ENCODE measurements at regions not wholly inside any gene's neighbourhood (a gene's known extent, or its start where the extent isn't known, plus 50 kb on each side); places are given as distances from the start of the nearest gene placed in this dataset.

DNA sequence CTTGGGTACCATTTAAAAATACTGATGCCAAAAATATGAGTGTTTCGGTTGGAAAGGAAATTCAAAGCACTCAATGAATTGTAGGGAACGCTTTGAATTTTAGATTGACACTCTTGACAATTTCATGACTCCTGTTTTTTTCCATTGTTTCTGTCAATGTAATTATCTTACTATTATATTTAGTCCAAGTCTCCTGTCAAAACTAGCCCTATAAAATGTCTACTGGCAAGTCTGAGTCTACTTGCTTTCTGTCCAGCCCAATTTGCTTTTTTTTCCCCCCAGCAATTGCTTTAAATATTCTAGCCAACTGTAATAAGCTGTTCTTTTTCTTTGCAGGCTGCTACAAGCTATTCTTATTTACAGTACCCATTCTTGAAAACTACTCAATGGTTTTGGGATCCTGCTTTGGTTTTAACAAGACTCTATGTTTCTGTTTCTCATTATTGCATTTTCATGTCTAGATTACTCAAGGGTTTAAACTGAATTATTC is 1103.9 kb upstream of the GJE1 start:
- in situ Hi-C loops (cut with HindIII; ENCODE audit: low sequenced_read_pairs) = no loop called here

- in situ Hi-C loops (cut with HindIII; ENCODE audit: low sequenced_read_pairs) = no loop called here
Measured at GRCh38 chr6:141026504-141026903, 1106.2 kb upstream of the GJE1 start.

DNA sequence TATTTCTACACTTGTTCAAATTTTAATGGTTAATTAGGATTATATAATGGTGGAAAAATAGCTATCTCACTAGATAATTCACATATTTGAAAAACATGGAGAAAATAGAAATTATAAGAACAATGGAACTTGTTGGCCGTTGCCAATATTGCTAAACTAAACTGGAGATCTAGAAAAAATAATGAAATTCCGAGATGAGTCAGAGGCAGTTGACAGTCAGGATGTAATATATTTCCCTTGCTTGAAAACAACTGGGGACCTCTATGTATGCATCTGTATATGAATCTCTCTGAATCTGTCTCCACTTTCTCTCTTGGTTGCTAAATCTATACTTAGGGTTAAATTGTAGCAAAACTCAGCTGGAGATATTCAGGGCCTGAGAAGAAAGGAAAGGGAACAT is 1108.2 kb upstream of the GJE1 start:
- in situ Hi-C loops (cut with HindIII; ENCODE audit: low sequenced_read_pairs) = no loop called here

- in situ Hi-C loops (cut with HindIII; ENCODE audit: low sequenced_read_pairs) = no loop called here
Measured at GRCh38 chr6:141017941-141018340, 1114.8 kb upstream of the GJE1 start.

DNA sequence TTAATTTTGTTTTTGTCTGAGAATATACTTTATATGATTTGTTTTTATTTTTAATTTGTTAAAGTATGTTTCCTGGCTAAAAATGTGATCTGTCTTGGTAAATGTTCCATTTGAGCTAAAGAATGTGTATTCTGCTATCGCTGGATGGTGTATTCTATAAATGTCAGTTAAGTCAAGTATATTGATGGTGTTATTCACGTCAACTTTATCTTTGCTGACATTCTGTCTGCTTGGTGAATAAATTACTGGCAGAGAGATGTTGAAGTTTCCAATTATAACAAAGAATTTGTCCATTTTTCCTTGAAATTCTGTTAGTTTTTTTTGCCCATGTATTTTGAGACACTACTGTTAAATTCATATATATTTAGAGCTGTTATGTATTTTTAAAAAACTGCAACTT is 1131.8 kb upstream of the GJE1 start:
- in situ Hi-C loops (cut with HindIII; ENCODE audit: low sequenced_read_pairs) = no loop called here

GRCh38 chr6:140993515-140993914 is 1139.2 kb upstream of the GJE1 start:
- in situ Hi-C loops (cut with HindIII; ENCODE audit: low sequenced_read_pairs) = no loop called here

DNA sequence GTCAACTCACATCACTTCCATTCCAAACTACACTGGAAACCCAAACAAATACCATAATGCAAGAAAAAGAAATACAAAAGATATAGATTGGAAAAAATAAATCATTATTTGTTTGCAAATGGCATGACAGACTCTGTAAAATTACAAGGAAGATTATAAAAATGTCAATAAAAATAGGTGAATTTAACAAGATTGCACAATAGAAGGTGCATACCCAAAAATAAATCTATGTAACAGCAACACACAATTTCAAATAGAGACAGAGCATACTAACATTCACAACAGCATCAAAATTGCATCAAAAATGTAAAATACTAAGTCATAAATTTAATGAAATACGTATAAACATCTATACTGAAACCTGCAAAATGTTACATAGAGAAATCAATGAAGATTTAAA is 1140.0 kb upstream of the GJE1 start:
- in situ Hi-C loops (cut with HindIII; ENCODE audit: low sequenced_read_pairs) = no loop called here

GRCh38 chr6:140988780-140989179 is 1143.9 kb upstream of the GJE1 start:
- in situ Hi-C loops (cut with HindIII; ENCODE audit: low sequenced_read_pairs) = no loop called here

DNA sequence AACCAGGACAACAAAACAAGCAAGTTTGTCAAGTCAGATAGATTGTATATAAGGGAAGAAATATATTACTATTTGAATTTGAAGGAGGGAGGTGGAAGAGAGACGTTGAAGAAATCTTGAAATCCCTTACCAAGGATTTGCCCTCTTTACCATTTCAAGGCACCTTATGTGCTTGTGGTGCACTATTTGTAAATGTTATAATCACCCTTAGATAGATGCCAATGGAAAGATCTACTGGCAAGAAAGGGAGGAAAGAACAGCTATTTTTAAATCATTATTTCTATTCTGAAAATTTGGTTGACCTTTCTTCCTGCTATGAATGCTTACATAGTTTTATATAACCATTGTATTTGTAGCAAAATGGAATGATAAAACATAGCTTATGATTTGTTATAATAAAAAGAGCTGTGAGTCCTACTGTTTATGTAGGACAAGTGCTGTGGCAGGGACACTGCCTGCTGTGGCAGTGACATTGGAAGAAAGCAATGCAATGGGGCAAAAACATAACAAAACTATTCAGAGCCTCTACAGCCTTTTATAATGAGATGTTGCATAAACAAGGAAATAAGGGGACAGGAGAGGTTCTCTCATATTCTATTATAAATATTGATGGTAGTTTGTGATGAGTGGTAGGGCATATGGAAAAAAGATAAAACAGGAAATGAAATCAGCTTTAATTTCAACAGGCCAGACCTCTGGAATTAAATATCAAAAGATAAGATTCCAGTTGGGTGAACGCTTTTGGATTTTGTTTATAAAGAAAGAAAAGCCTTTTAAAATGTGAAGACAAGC is 1145.2 kb upstream of the GJE1 start:
- in situ Hi-C loops (cut with HindIII; ENCODE audit: low sequenced_read_pairs) = no loop called here

GRCh38 chr6:140985679-140986275 is 1146.9 kb upstream of the GJE1 start:
- in situ Hi-C loops (cut with HindIII; ENCODE audit: low sequenced_read_pairs) = no loop called here

- in situ Hi-C loops (cut with HindIII; ENCODE audit: low sequenced_read_pairs) = no loop called here
Measured at GRCh38 chr6:140980265-140980887, 1152.3 kb upstream of the GJE1 start.

- in situ Hi-C loops (cut with HindIII; ENCODE audit: low sequenced_read_pairs) = no loop called here
Measured at GRCh38 chr6:140979642-140980091, 1153.1 kb upstream of the GJE1 start.

DNA sequence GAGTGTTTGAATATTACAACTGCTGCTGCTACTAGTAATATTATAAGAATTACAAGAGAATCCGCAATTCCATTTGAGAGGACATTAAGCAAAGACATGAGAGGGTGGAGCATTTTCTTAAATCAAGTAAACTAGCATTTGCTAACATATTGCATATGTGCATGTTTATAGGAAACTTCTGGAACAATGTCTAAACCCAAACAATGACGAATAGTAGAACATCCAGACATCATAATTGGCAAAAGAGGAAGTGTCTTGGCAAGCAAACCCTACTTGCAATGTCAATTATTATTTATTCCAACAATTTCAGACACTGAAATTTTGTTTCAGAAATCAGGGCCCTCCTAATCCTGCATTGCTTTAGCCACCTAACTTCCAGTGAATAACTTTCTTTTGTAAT is 1155.3 kb upstream of the GJE1 start:
- in situ Hi-C loops (cut with HindIII; ENCODE audit: low sequenced_read_pairs) = no loop called here

- in situ Hi-C loops (cut with HindIII; ENCODE audit: low sequenced_read_pairs) = no loop called here
Measured at GRCh38 chr6:140976806-140977205, 1155.9 kb upstream of the GJE1 start.

DNA sequence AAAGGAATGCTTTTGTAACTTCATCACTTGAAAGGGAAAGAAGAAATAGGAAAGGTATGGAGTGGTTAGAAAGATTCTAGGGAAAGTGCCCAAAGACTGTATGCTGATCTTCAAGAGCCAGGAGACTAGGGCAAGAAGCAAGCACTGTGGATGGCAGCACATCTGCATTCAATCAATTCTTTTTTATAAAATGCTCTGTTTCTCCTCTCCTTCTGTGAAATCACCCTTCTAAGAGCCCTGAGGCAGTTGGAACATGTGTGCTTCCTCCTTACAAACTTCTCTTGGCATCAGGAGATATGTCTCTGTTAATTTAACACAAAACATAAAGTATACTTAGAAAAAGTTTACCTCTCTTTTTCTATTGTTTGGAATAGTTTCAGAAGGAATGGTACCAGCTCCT is 1162.2 kb upstream of the GJE1 start:
- in situ Hi-C loops (cut with HindIII; ENCODE audit: low sequenced_read_pairs) = no loop called here

GRCh38 chr6:140968062-140968461 is 1164.7 kb upstream of the GJE1 start:
- in situ Hi-C loops (cut with HindIII; ENCODE audit: low sequenced_read_pairs) = no loop called here

DNA sequence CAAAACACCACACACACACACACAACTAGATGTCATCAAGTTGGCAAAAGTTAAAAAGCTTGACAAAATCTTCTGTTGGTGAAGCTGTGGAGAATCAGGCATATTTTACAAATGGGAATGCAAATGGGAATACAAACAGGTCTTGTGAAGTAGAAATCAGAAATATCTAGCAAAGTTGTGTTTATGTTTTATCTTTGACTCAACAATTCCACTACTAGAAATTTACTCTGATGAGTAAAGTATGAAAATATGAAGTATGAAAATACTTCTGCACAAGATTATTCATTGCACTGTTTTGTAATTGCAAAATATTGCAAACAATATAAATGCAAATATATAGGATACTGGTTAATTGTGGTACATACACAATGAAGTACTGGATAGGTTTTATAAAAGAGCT is 1166.0 kb upstream of the GJE1 start:
- in situ Hi-C loops (cut with HindIII; ENCODE audit: low sequenced_read_pairs) = no loop called here

GRCh38 chr6:140960566-140960965 is 1172.2 kb upstream of the GJE1 start:
- in situ Hi-C loops (cut with HindIII; ENCODE audit: low sequenced_read_pairs) = no loop called here

GRCh38 chr6:140957386-140957785 is 1175.3 kb upstream of the GJE1 start:
- in situ Hi-C loops (cut with HindIII; ENCODE audit: low sequenced_read_pairs) = no loop called here

GRCh38 chr6:140956571-140957369 is 1176.0 kb upstream of the GJE1 start:
- in situ Hi-C loops (cut with HindIII; ENCODE audit: low sequenced_read_pairs) = no loop called here

GRCh38 chr6:140940251-140940925 is 1192.3 kb upstream of the GJE1 start:
- in situ Hi-C loops (cut with HindIII; ENCODE audit: low sequenced_read_pairs) = no loop called here

All from DLD1 (cell line).